SHP77 treated with DMSO at 0.1 percent for 48 hours (cell line): ENCODE measurements at regions not wholly inside any gene's neighbourhood (a gene's known extent, or its start where the extent isn't known, plus 50 kb on each side); places are given as distances from the start of the nearest gene placed in this dataset.

Experiments
- DNase-seq: peaks from one replicate; lab custom pipeline; 2025; lab: John Stamatoyannopoulos, UW

DNA sequence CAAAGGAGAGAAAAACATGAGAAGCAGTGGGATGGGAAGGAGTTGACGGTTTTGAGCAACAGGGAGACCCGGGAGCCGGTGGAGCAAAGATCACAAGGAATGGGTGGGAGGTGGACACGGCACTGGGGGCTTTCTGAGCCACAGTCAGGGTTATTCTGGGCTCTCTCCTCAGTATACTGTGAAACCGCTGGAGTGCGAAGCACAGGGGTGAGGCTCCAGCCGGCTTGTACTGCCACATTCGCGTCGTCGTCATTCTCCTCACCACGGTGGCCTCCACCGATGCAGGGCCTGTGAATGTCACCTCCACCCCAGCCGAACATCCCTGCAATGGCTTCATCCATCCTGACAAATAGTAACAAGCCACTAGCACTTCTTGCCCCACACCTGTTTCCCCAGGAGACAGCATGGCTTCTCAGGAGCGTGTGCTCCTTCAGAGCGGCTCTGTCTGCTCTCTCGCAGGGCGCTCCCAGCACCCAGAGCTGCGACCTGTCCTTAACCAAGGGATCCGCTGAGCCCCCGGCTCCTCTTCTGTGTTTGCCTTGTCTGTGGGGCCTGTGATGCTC lies 1165.3 kb downstream of the TBC1D22A start:
- no peak for DNase-seq

DNA sequence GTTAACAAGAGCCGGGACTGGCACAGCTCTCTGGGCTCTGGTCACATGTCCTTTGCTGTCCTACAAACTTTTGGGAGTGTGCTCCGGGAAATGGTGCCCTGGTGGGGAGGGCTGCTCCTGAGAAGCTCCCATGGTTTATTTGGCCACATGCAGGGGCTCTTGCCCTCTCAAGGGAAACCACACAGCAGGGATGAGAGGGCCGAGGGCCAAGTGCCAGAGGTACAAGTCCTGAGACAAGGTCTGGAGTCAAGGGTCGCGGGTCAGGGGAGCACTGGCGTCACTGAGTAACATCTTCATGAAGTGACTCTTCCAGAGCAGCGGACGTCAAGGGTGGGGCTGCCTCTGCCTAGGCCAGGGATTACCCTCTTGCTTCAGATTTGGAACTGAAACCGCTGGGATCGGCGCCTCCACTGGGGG lies 1160.6 kb downstream of the TBC1D22A start:
- no peak for DNase-seq

GRCh38 chr22:47921906-47922305 lies 1159.5 kb downstream of the TBC1D22A start:
- no peak for DNase-seq

DNA sequence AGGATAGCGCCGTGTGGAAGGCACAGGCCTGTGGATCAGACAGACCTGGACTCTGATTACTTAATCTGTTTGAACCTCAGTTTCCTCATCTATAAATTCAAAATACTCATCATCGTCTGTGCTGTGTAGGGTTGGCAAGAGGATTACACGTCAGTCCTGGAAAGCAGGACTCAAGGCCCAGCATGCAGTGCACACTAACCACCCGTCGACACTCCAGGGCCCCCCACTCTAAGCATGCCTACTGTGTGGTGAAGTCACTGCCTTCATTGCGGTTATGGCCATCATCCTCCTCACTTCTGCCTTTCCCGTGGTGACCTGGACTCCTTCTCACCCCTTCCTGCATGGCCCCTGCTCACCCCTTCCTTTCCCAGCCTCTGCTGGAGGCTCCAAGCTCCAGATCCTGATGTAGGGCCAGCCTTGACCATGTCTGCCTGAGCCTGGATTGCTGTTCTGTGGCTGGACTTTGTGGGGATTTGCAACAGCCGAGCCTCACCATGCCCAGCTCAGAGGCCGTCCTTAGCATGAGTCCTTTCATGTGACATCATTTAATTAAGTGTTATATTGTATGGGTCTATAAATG lies 1158.0 kb downstream of the TBC1D22A start:
- DNase-seq = no peak

- no peak for DNase-seq
Measured at GRCh38 chr22:47919893-47920292, 1157.4 kb downstream of the TBC1D22A start.

GRCh38 chr22:47919001-47919441 lies 1156.6 kb downstream of the TBC1D22A start:
- DNase-seq = no peak

DNA sequence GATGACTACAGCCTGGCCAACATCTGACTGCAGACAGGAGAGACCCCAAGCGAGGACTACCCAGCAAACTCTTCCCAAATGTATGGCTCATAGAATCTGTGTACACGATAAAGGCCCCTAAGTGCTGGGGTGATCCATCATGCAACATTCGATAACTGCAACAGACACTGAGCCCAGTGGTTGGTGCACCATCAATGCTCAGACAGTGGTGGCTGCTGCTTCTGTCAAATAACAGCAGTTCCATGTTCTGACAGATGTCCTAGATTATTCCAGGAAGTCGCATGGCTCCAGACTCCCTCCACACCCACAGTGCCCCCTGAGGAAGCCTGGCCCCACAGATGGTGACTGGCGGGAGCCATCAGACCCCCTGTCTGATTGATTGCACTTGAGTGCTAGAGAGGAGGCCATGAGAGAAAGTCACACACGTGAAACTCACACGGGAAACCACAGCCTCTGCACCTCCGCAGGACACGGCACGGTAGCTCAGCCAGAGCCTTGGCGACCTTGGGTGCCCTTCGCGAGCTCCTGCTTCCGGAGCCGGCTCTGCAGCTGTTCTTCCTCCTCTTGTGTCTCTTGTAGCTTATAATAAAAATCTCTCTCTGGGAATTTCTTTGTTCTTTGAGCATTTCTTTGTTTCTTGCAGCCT lies 1155.9 kb downstream of the TBC1D22A start:
- no peak for DNase-seq

- no peak for DNase-seq
Measured at GRCh38 chr22:47914481-47915097, 1152.1 kb downstream of the TBC1D22A start.

DNA sequence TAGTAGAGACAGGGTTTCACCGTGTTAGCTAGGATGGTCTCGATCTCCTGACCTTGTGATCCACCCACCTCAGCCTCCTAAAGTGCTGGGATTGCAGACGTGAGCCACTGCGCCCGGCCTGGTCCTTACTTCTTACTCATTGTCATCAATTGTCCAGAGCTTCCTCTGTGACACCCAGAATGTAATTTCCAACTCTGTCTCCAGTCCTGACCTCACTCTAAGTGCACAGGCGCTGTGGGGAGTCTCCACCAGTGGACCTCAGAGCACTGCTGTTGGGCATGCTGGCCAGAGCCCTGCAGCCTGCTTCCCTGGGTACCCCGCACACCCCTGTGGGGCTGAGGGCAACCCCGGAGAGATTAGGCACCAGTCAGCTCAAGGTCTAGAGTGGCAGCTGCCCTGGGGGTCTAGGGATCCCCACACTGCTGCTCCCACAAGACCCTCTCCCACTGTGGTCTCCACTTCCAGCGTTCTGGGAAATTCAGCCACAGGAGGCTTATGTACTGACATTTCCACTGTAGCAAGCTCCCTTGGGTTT lies 1140.3 kb downstream of the TBC1D22A start:
- no peak for DNase-seq

DNA sequence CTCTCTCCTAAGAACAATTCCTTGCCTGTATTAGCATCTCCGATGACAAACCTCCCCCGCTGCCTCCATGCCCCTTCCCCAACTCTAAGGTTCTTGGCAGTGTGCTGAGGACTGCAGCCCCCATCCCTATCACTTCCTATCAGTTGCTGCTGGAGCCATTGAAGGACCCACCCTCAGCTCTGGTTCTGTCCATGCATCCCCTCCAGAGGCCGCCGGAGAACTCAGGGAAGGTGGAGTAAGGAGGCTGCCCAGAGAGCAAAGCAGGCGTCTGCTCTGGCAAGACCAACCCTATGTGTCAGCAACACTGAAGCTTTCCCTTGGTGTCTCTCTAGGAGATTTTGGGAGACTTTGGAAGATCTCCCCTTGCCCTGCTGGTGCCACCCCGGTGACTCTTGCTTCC lies 1139.5 kb downstream of the TBC1D22A start:
- DNase-seq = no peak

DNA sequence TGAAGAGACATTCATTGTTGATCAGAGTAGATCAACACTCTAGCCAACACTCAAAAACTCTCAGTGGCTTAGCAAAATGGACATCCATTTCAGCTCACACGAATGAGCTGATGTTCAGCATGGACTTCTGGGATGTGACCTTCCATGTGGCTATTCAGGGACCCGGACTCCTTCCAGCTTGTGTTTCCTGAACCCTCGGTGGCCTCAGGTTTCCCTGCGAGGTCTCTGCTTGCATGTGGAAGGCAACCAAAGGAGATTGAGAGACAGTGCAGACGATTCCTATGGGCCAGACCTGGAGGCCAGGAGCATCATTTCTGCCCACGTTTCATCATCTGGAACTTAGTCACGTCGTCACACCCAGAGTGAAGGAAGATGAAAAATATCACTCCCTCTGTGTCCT lies 1137.4 kb downstream of the TBC1D22A start:
- DNase-seq = no peak

- no peak for DNase-seq
Measured at GRCh38 chr22:47898946-47899345, 1136.5 kb downstream of the TBC1D22A start.

- DNase-seq = no peak
Measured at GRCh38 chr22:47891609-47892008, 1129.2 kb downstream of the TBC1D22A start.

GRCh38 chr22:47888817-47889216 lies 1126.4 kb downstream of the TBC1D22A start:
- no peak for DNase-seq

DNA sequence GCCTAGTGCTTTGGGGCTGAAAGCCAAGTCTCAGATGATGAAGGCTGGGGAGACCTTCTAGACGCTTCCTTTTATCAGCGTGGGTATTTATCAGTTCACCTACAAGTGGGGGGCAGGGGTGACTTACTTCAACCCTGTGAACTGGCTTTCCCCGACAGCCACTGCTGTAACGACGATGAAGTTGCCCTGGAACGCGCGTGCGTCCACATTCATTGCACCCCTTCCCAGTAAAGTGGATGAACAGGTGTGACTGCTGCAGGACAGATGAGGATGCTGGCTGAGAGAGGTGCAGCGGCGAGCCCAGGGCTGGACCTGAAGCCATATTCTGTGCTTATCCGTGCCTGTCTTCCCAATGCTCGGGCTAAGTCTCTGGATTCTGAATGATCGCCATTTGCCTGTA lies 1122.3 kb downstream of the TBC1D22A start:
- DNase-seq = no peak

GRCh38 chr22:47884200-47884599 lies 1121.8 kb downstream of the TBC1D22A start:
- no peak for DNase-seq

- DNase-seq = no peak
Measured at GRCh38 chr22:47883757-47884156, 1121.3 kb downstream of the TBC1D22A start.

- DNase-seq = no peak
Measured at GRCh38 chr22:47879346-47879745, 1116.9 kb downstream of the TBC1D22A start.

DNA sequence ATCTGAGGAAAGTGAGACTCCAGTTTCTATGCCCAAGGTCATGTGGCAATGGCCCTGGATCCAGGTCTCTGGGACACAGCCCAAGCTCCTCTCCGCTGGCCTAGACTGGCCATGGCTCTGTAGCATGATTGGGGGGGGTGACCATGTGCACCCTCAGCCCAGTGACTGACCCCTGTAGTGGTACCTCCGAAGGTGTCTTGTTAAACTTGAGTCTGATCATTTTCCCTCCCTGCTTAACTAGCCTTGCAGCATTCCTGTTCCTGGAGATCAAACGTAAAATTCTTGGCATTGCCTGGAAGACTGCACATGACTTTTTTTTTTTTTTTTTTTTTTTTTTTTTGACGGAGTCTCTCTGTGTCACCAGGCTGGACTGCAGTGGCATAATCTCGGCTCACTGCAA lies 1116.0 kb downstream of the TBC1D22A start:
- DNase-seq = no peak

DNA sequence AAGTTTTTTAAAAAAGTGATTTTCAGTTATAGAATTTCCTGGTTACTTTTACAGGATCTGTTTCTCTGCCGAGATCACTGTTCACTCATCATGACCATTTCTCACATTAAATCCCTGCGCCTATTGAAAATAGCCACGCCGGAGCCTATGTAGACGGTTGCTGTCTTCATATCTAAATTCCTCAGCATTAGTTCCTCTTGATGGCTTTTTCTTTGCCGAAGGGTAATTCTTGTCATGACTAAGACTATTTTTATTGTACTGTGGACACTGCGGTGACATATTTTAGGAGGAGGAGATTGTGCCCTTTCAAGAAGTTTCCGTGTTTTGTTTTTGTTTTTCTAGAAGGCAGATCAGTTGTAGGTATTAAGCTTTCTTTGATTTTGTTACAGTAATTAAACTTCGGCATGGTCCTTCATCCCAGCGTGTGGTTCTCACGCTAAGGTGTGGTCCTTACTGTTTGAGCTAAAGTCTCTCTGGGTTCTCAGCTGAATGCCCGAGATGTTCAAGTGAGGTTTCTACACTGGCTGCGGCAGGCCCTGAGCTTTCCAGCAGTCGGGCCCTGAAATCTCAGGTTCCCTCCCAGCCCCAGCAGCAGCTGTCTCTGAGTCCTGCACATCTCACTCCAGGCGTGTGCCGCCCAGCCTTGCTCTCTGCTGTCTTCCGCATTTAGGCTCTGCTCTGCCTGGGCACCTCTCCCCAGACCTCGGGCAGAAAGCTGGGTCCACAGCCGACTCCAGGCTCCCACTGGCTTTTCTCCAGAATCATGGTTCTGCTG lies 1110.5 kb downstream of the TBC1D22A start:
- DNase-seq = no peak

DNA sequence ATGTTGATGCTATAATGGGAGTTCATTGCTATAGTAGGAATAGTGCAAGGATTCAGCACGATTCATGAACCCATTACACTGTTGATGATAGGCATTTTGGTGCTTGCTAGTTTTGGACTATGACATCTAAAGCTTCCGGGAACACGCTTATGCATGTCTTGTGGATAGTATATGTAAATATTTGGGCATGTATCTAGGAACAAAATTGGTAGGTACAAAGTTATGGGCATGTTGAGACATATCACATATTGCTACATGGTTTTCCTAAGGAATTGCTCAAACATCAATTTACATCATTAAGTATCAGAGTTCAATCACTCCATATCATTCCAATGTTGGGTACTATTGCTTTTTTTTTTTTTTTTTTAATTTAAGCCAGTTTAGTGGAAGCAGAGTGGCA lies 1103.2 kb downstream of the TBC1D22A start:
- no peak for DNase-seq

DNA sequence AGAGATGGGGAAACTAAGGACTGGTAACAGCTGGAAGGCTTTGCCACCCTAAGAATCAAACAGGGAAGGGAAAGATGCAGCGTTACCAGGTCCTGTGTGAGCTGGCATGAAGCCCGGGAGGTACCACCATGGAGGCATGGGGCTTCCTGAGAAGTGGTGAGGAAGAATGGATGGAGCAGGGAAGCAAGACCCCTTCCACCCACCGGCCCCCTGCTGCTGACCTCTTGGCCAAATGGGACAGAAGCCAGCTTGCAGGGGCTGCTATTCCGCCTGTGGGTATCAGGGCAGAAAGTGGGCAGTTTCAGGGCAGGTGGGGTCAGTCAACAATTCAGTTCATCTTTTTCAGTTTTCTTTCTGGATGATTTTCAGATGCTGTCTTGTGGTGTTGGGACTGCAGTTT lies 1099.9 kb downstream of the TBC1D22A start:
- no peak for DNase-seq
